ENCODE measurements at regions not wholly inside any gene's neighbourhood (a gene's known extent, or its start where the extent isn't known, plus 50 kb on each side); places are given as distances from the start of the nearest gene placed in this dataset.
"Not testable (repeated sequence)": the region's sequence is repeated elsewhere in the genome, so short reads cannot be mapped to it uniquely, and the experiment has no call there.

- DNase-seq = no peak
These were observed 523.9 kb upstream of the NRP1 start for GRCh38 chr10:33858326-33858725.

- DNase-seq = not testable (repeated sequence)
These were observed 518.8 kb upstream of the NRP1 start for GRCh38 chr10:33853221-33853620.

GRCh38 chr10:33843379-33843778 lies 508.9 kb upstream of the NRP1 start:
- DNase-seq = no peak

DNA sequence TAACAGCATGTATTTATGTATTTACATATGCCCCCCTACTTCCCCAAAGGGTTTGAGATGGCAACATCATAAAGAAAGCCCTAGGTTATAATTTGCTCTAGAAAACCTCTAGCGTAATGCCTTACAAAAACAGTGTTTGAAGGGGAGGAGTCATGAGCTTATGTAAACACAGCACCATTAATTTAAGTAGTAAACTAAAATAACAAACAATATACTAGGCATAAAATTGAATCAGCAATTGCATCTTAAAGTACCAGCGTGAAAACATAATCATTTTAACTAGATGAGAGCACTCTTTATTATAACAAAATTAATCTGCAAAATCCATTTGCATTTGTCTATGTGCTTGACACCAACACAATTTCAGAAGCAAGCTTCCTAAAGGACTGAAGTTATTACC lies 507.2 kb upstream of the NRP1 start:
- no peak for DNase-seq

DNA sequence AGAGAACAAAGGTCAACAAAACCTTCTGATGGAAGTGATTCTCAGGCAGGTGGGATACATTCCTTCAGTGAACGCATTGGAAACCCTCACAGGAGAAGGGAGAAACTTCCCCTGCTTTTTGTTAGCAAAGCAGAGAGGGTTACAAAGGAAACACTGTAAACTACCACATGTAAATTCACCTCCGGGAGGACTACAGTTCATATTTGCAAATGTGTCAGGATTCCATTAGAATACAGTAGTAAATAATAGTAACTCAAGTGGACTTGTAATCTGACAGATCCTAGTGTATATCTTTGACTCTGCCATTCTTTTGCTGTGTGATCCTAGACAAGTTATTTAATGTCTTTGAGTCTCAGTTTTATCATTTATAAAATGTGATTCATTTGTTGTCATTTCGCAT lies 504.3 kb upstream of the NRP1 start:
- no peak for DNase-seq

DNA sequence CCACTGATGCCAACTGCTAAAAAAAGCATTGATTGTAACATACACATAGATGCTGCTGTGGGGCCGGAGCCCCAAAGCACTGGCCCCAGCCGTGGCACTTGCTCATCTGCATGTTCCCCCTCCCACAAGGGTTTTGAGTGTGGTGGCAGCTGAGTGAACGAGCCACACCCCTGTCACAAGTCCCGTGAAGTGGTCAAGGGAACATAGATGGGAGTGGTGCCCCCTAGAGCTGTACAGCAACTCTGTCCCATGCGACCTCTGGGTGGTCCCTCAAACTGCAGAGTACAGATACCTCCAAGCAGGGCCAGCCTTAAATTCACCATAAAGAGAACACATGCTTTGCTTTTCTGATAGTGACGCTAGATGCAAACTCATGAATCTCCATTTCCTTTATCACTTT lies 503.3 kb upstream of the NRP1 start:
- no peak for DNase-seq

DNA sequence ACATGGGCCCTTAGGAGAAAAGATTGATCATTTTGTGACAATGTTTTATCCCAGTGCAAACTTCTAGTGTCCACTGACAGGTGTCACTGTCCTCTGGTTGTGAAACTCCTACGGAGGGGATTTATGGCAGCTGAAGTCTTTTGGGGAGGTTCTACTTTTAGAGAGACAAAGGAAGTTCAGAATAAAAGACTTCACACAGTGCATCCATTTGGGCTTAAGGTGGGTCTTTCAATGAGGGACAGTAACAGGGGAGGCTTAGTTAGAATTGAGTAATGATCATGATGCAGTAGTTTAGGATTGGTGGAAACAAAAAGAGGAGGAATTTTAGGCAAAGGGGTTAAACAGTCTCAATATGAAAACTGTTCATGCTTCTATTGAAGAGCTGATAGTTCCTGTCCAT lies 501.1 kb upstream of the NRP1 start:
- no peak for DNase-seq

- DNase-seq = no peak
These were observed 499.1 kb upstream of the NRP1 start for GRCh38 chr10:33833566-33833965.

DNA sequence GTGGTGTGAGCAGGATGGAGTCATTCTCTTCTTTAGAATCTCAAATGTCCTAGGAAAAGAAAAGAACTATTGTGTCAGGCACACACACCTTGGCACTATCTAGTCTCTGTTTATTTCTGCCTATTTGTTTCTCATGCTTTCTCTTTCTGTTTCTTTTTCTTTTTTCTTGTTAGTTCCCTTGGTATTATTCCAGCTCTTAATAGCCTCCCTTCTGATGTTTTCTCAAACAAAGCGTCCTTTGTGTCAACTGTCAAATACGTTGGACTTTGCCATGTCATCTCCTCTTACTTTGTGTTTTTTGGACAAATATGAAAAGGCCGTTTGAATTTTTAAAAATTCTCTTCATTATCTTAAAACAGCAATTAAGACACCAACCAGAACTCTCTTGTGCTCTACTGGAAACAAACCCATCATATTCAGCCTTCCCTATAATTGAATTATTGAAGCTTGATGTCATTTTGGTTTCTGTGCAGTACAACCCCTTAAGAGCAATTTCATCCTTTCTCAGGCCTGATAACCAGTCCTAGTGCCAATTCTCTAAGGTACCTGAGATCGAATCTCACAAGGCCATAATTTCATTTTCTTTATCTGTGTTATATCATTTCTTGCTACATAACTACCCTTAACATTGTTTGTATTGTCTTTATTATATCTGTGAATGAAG lies 497.8 kb upstream of the NRP1 start:
- no peak for DNase-seq

GRCh38 chr10:33831591-33831990 lies 497.1 kb upstream of the NRP1 start:
- DNase-seq = no peak

- DNase-seq = not testable (repeated sequence)
These were observed 495.4 kb upstream of the NRP1 start for GRCh38 chr10:33829899-33830298.

DNA sequence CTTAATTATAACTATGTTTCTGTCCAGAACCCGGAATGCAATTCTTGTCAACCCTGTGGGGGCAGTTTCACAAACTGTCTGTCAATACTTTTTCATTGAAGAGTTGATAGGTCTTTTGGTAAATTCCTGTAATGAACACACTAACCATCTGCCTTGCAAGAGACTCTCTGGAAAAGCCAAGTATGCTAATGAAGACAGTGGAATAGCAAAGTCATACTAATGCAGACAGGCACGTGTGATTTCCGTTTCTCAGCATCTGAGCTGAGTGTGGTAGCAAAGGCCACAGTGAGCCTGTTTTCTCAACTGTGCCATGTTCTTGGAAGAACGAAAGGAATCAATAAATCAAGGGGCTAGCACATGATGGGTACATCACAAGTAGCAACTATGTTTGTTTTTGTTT lies 494.1 kb upstream of the NRP1 start:
- DNase-seq = no peak

- DNase-seq = no peak
These were observed 491.7 kb upstream of the NRP1 start for GRCh38 chr10:33826186-33826585.

DNA sequence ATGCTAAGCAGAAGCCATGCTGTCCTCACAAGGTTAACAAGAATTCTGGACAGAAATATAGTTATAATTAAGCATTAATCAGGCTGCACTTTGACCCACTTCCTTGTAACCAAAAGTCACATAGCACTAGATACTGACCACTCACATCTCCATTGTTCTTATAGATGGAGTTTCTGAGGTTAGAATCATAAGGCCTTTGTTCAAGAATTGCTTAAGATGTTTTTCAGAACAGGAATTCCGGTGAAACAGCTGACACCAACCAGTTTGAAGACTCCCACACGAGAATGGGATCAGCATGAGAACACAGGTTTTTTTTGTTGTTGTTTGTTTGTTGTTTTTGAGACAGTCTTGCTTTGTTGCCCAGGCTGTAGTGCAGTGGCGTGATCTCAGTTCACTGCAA lies 488.3 kb upstream of the NRP1 start:
- no peak for DNase-seq

- DNase-seq = no peak
These were observed 486.1 kb upstream of the NRP1 start for GRCh38 chr10:33820531-33820930.

DNA sequence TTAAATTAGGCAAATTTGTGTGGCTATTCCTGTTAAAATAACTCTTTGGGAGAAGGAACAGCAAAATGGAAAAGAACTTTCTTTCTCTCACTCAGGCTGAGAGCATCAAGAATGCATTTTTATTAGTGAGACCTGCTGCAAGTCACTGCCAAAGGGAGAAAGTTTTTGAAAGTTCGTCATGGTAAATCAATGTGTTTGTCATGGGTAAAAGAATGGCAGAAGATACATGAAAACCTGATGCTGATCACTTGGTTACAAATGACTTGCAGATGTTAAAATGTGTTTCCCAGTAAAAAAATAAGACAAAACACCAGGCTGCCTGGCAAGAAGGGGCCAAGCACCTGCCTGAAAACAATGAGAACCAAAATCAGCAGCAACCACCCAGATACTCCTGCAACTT lies 484.7 kb upstream of the NRP1 start:
- DNase-seq = no peak

DNA sequence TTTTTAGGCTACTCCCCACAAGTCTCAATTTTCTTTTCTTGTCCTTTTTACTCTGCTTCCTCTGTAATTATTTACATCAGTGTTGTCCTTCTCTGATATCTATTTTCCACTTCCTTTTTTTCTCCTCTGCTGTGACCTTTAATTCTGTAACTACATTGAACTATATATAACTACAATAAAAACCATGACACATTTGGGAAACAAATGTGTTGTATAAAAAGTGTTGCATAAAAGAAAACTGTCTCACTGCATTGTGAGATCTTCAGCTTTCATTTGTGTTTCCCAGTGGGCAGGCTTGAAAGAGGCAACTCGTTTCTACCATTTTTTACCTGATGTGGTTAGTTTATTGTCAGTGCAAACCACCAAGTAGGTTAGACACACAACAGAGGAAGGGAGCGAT lies 483.9 kb upstream of the NRP1 start:
- DNase-seq = no peak

DNA sequence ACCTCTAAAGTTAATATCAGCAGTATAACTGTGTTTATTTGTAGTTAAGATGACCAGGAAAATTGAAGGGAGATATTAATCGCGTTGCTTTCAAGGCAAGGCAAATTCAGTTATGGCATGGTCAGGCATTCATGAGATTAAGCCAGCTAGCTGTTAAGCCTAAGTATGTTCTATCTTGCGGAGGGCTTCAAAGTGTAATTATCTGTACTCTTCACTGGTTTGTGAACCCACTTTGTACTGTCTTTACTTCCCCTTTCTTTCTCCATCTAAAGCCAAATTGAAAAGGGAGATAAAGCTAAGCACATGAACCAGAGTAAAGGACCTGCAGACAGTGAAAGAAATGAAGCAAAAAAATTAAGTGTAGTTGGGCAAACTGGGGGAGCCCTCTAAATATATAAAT lies 483.1 kb upstream of the NRP1 start:
- DNase-seq = no peak

GRCh38 chr10:33815776-33816175 lies 481.3 kb upstream of the NRP1 start:
- DNase-seq = no peak

DNA sequence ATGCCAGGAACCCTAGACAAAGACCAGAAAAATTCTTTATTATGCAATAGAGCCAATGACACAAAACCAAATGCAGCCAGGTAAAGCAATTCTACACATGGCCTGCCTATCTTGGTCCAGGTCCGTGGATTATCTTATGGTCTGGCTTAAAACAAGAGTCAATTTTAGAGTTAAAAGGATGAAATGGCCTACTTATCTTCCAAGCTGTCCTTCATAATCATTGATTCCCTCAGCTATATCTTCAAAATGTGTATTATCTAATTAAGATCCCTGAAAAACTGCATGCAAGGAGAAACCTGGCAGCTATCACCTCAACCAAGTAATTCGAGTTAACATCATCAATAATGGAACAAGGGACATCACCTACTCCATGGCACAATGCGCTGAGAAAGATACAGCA lies 479.4 kb upstream of the NRP1 start:
- no peak for DNase-seq

DNA sequence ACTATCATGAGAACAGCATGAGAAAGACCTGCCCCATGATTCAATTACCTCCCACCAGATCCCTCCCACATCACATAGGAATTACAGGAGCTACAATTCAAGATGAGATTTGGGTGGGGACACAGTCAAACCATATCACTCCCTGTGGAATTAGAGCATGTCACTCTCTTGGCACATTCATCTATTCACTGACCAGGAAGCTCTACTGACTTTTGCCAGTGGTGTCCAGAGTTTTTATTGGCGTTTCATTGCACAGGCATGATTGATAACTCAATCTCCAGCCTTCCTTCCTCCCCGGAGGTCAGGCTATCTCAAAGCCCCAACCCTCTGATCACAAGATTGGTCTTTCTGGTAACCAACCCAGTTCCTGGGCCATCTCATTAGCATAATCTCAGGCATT lies 478.9 kb upstream of the NRP1 start:
- no peak for DNase-seq

DNA sequence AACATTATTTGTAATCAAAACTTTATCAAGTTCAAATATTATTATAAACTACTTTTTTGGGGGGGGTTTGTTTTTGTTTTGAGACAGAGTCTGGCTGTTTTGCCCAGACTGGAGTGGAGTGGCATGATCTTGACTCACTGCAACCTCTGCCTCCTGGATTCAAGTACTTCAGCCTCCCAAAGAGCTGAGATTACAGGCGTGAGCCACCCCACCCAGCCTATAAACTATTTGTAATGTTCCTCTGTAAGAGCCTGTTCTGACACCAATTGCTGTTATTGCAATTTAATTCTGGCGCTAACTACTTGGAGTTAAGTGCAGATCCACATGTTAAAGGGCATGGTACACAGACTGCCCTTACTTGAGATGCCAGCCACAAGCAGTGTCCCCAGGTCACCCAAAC lies 478.1 kb upstream of the NRP1 start:
- DNase-seq = no peak

DNA sequence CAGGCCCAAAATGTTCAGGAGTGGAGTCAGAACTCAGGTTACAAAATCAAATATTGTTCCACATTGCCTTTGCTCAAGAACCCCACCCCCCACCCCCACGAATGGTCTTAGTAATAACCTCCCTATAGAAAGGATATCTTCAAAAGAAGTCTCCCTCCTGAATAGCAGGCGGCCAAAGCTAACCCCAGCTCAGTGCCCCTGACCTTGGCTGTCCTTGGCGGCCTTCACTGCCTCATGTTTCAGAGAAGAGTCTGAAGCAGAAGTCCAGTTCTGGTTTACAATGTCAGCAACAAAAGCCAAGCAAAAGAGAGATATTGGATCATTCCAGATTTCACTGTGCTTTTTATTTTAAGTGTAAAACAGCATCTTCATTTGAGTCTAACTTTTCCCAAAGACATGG lies 476.5 kb upstream of the NRP1 start:
- no peak for DNase-seq

- DNase-seq = no peak
These were observed 475.3 kb upstream of the NRP1 start for GRCh38 chr10:33809732-33810131.

- no peak for DNase-seq
These were observed 474.0 kb upstream of the NRP1 start for GRCh38 chr10:33808475-33808874.
